ENCODE measurements at regions not wholly inside any gene's neighbourhood (a gene's known extent, or its start where the extent isn't known, plus 50 kb on each side); places are given as distances from the start of the nearest gene placed in this dataset.

DNA sequence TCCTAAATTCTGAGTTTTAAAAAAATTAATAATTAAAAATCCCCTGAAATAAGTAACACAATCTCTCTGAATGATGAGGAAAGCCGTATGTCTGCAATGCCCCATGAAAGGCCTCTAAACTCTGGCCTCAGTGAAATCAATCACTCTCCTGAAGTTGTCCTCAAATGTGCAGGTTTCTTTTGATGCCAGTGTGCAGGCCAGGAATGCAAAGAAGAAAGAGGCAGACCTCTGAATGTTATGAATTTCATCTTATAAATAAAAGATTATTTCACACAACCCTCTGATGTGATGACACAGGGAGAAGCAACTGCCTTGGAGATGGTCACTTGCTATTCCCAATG lies 121.8 kb downstream of the TBXT start:
- no peaks in the 10 kb centered on the region for H3K36me3 ChIP-seq (replicated peaks; ENCODE audit: insufficient read depth, low read length)
- no peaks in the 10 kb centered on the region for H3F3A ChIP-seq (ENCODE audit: insufficient read depth, low read length)
- no peak overlapping the region for H3K9ac ChIP-seq (ENCODE audit: low read length)
- no peaks in the 10 kb centered on the region for H4K20me1 ChIP-seq (ENCODE audit: insufficient read depth, low read length)
- DNase-seq = no peak
- no peak overlapping the region for H2AFZ ChIP-seq (ENCODE audit: low read length)
- H3K27ac ChIP-seq (ENCODE audit: low read length) = no peak overlapping the region
- no peak overlapping the region for H3K4me2 ChIP-seq (ENCODE audit: low read depth, low read length)
- no peaks in the 10 kb centered on the region for H3K27me3 ChIP-seq (replicated peaks; ENCODE audit: insufficient read depth, low read length)
- no peaks in the 10 kb centered on the region for H3K4me1 ChIP-seq (ENCODE audit: low read length)
- TF ChIP-seq EZH2phosphoT487 (IDR thresholded peaks at IDR 0.05; ENCODE audit: low read length) (no peak), CTCF (IDR thresholded peaks at IDR 0.05; ENCODE audit: low read length) (no peak), EZH2 (optimal IDR thresholded peaks at IDR 0.05; ENCODE audit: low read depth, low read length) (no peak)
- H3K9me3 ChIP-seq (replicated peaks; ENCODE audit: insufficient read depth, low read length) = no peaks in the 10 kb centered on the region
- no peak overlapping the region for H3K4me3 ChIP-seq (ENCODE audit: low read length)
- no peaks in the 10 kb centered on the region for H3K9me2 ChIP-seq (replicated peaks; ENCODE audit: insufficient read depth, low read length)
- no peaks in the 10 kb centered on the region for H3K79me2 ChIP-seq (ENCODE audit: low read length)

DNA sequence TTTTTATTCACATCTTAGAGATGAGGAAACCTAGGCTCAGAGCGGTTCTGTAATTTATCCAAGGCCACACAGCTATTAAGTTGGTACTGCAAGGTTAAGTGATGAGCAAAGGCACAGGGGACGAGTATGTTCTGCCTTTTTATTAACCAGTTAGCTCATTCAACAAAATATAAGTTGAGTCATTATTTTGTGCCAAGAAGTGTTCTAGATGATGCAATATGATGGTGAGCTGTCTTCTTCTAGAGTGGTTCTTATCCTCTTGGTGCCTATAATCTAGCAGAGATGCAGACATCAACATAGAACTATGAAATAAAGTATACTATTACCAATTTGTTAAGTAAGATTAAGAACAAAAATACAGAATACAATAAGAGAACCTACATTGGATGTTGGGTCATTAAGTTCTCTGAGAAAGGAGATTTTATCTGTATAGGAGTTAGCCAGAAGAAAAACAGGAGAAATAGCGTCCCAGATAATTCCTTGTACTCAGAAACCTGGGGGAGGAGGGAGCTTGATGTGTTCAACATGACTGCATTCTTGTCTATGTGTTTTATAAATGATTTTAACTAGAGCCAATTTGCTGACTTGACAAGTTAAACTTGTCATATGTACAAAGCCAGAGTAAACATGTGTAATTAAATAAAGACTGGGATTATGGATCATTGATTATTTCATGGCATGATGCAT lies 122.3 kb downstream of the TBXT start:
- Histone ChIP-seq H3K27me3 (replicated peaks; ENCODE audit: insufficient read depth, low read length) (no peaks in the 10 kb centered on the region), H3F3A (ENCODE audit: insufficient read depth, low read length) (no peaks in the 10 kb centered on the region), H3K36me3 (replicated peaks; ENCODE audit: insufficient read depth, low read length) (no peaks in the 10 kb centered on the region), H3K27ac (ENCODE audit: low read length) (no peak overlapping the region), H3K4me1 (ENCODE audit: low read length) (no peaks in the 10 kb centered on the region), H3K79me2 (ENCODE audit: low read length) (no peaks in the 10 kb centered on the region), H4K20me1 (ENCODE audit: insufficient read depth, low read length) (no peaks in the 10 kb centered on the region), H3K9me3 (replicated peaks; ENCODE audit: insufficient read depth, low read length) (no peaks in the 10 kb centered on the region), H2AFZ (ENCODE audit: low read length) (no peak overlapping the region), H3K9ac (ENCODE audit: low read length) (no peak overlapping the region), H3K4me2 (ENCODE audit: low read depth, low read length) (no peak overlapping the region), H3K4me3 (ENCODE audit: low read length) (no peak overlapping the region), H3K9me2 (replicated peaks; ENCODE audit: insufficient read depth, low read length) (no peaks in the 10 kb centered on the region)
- TF ChIP-seq CTCF (IDR thresholded peaks at IDR 0.05; ENCODE audit: low read length) (no peak), EZH2phosphoT487 (IDR thresholded peaks at IDR 0.05; ENCODE audit: low read length) (no peak), EZH2 (optimal IDR thresholded peaks at IDR 0.05; ENCODE audit: low read depth, low read length) (no peak)
- no peak for DNase-seq

DNA sequence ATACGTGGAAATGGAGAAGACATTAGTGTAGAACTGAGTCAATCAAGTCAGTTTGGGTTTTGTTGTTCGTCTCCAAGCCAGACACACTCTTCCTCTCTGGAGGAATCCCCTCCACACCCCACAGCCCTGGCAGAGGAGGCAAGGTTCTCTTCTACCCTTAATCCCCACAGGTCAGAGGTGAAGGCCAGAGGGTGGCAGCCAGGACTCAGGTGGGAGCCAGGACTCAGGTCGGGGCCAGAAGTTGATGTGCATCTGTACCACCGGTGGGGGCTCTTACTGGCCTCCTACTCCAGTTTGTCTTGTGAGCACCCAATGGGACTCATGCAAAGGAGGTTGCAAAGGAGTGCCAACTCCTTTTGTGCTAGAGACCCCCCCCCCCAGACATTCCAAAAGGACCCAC lies 126.4 kb downstream of the TBXT start:
- no peak for TF ChIP-seq EZH2phosphoT487 (IDR thresholded peaks at IDR 0.05; ENCODE audit: low read length)
- no peak for TF ChIP-seq CTCF (IDR thresholded peaks at IDR 0.05; ENCODE audit: low read length)
- TF ChIP-seq EZH2 (optimal IDR thresholded peaks at IDR 0.05; ENCODE audit: low read depth, low read length) = no peak
- DNase-seq = no peak
- Histone ChIP-seq H3K4me2 (ENCODE audit: low read depth, low read length) (no peak overlapping the region), H3K27me3 (replicated peaks; ENCODE audit: insufficient read depth, low read length) (no peaks in the 10 kb centered on the region), H4K20me1 (ENCODE audit: insufficient read depth, low read length) (no peaks in the 10 kb centered on the region), H3K79me2 (ENCODE audit: low read length) (no peaks in the 10 kb centered on the region), H3K9me3 (replicated peaks; ENCODE audit: insufficient read depth, low read length) (no peaks in the 10 kb centered on the region), H3K9ac (ENCODE audit: low read length) (no peak overlapping the region), H3K9me2 (replicated peaks; ENCODE audit: insufficient read depth, low read length) (no peaks in the 10 kb centered on the region), H3K27ac (ENCODE audit: low read length) (no peak overlapping the region), H2AFZ (ENCODE audit: low read length) (no peak overlapping the region), H3K4me1 (ENCODE audit: low read length) (no peaks in the 10 kb centered on the region), H3K4me3 (ENCODE audit: low read length) (no peak overlapping the region), H3K36me3 (replicated peaks; ENCODE audit: insufficient read depth, low read length) (no peaks in the 10 kb centered on the region), H3F3A (ENCODE audit: insufficient read depth, low read length) (no peaks in the 10 kb centered on the region)

All from MM.1S (cell line).